Effector memory CD4-positive, alpha-beta T cell (primary cell): ENCODE measurements at regions not wholly inside any gene's neighbourhood (a gene's known extent, or its start where the extent isn't known, plus 50 kb on each side); places are given as distances from the start of the nearest gene placed in this dataset.
"Not testable (repeated sequence)": the region's sequence is repeated elsewhere in the genome, so short reads cannot be mapped to it uniquely, and the experiment has no call there.

Experiments used
- DNase-seq, 3 donors: peaks; one replicate each; pipeline ENCODE4 v3.0.0-alpha.2; 2020
- H3K27ac ChIP-seq: 2 replicates; pipeline ENCODE4 v1.7.0; 2013; ENCODE audit warnings: mild to moderate bottlenecking, low read length, moderate library complexity; ENCODE audit not compliant: insufficient read depth, poor library complexity, severe bottlenecking
- H3K27me3 ChIP-seq: replicated peaks from 2 replicates; pipeline ENCODE4 v1.7.0; 2013; ENCODE audit warnings: mild to moderate bottlenecking, low read length; ENCODE audit not compliant: insufficient read depth, control insufficient read depth, poor library complexity, severe bottlenecking
- H3K36me3 ChIP-seq: 2 replicates; pipeline ENCODE4 v1.7.0; 2013; ENCODE audit warnings: mild to moderate bottlenecking, low read length, moderate library complexity; ENCODE audit not compliant: control insufficient read depth, insufficient read depth
- H3K4me1 ChIP-seq: 2 replicates; pipeline ENCODE4 v1.7.0; 2013; ENCODE audit warnings: low read length, mild to moderate bottlenecking; ENCODE audit not compliant: control insufficient read depth, insufficient read depth, poor library complexity, severe bottlenecking
- H3K4me3 ChIP-seq: 2 replicates; pipeline ENCODE4 v1.7.0; 2013; ENCODE audit warnings: low read length, low read depth, mild to moderate bottlenecking; ENCODE audit not compliant: insufficient read depth, poor library complexity, severe bottlenecking
- H3K9me3 ChIP-seq: 2 replicates; pipeline ENCODE4 v1.7.0; 2013; ENCODE audit warnings: mild to moderate bottlenecking, low read length, moderate library complexity; ENCODE audit not compliant: control insufficient read depth

- no peaks in the 10 kb centered on the region for H3K36me3 ChIP-seq
- H3K4me3 ChIP-seq, result no peak overlapping the region
- H3K4me1 ChIP-seq, result no peaks in the 10 kb centered on the region
- no peaks in the 10 kb centered on the region for H3K27me3 ChIP-seq
- H3K27ac ChIP-seq, result no peak overlapping the region
- no peak for DNase-seq
- no peaks in the 10 kb centered on the region for H3K9me3 ChIP-seq
Observed at GRCh38 chr1:99546432-99547416, 99.2 kb upstream of the PALMD start.

- no peak for DNase-seq
- H3K36me3 ChIP-seq, result no peaks in the 10 kb centered on the region
Observed at GRCh38 chr1:99548943-99549605, 96.8 kb upstream of the PALMD start.

GRCh38 chr1:99550198-99550597 lies 95.7 kb upstream of the PALMD start:
- H3K27ac ChIP-seq, result no peak overlapping the region
- no peak overlapping the region for H3K4me3 ChIP-seq
- no peak for DNase-seq
- no peaks in the 10 kb centered on the region for H3K4me1 ChIP-seq
- H3K9me3 ChIP-seq, result no peaks in the 10 kb centered on the region
- H3K27me3 ChIP-seq, result no peaks in the 10 kb centered on the region
- H3K36me3 ChIP-seq, result no peaks in the 10 kb centered on the region

More at GRCh38 chr1:99548943-99549605, 96.8 kb upstream of the PALMD start:
- Histone ChIP-seq H3K4me3 (no peak overlapping the region), H3K9me3 (no peaks in the 10 kb centered on the region), H3K27ac (no peak overlapping the region), H3K4me1 (no peaks in the 10 kb centered on the region), H3K27me3 (no peaks in the 10 kb centered on the region)

DNA sequence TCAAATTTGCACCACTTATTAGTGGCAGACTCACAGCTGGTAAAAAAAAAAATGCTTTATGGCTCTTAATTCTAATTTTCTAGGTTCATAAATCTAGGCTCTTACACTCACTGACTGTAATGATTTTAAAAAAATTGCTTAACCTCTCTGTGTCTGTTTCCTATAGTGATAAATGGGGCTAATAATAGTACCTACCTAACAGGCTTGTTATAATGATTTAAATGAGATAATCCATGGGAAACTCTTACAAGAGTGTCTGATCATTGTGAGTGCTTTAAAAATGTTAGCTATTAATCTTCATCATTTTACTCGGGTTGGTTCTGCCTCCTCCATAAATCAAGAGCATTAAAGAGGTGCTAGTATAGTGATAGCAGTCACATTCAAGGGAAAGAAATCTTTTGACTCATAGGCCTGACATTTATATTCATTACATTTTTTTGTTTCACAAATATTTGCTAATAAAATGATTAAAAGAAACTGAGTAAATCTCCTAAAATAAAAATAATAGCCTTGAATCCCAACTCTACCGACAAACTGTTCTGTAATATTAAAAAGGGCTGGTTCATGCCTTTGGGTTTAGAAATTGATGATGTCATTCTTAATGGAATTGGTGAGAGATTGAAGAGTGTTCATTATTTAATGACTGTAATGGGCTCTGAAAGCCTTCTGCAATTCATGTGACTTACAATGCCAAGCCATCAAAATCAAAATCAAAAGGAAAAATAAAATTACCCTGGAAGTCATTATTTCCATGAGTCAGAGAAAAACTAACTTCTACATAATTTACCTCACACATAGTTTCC lies 93.9 kb upstream of the PALMD start:
- no peaks in the 10 kb centered on the region for H3K4me1 ChIP-seq
- H3K4me3 ChIP-seq, result no peak overlapping the region
- DNase-seq, result no peak
- H3K36me3 ChIP-seq, result no peaks in the 10 kb centered on the region
- no peaks in the 10 kb centered on the region for H3K27me3 ChIP-seq
- H3K9me3 ChIP-seq, result no peaks in the 10 kb centered on the region
- no peak overlapping the region for H3K27ac ChIP-seq

GRCh38 chr1:99553301-99553700 lies 92.6 kb upstream of the PALMD start:
- Histone ChIP-seq H3K27ac (no peak overlapping the region), H3K4me3 (no peak overlapping the region), H3K9me3 (no peaks in the 10 kb centered on the region), H3K36me3 (no peaks in the 10 kb centered on the region), H3K27me3 (no peaks in the 10 kb centered on the region), H3K4me1 (no peaks in the 10 kb centered on the region)
- no peak for DNase-seq

GRCh38 chr1:99553819-99554218 lies 92.1 kb upstream of the PALMD start:
- DNase-seq, H3K4me3 ChIP-seq, H3K36me3 ChIP-seq, H3K27me3 ChIP-seq, H3K27ac ChIP-seq, H3K4me1 ChIP-seq, H3K9me3 ChIP-seq: not testable (repeated sequence)

- no peak overlapping the region for H3K4me3 ChIP-seq
- DNase-seq, result no peak
- no peaks in the 10 kb centered on the region for H3K36me3 ChIP-seq
Observed at GRCh38 chr1:99554727-99555126, 91.2 kb upstream of the PALMD start.

DNA sequence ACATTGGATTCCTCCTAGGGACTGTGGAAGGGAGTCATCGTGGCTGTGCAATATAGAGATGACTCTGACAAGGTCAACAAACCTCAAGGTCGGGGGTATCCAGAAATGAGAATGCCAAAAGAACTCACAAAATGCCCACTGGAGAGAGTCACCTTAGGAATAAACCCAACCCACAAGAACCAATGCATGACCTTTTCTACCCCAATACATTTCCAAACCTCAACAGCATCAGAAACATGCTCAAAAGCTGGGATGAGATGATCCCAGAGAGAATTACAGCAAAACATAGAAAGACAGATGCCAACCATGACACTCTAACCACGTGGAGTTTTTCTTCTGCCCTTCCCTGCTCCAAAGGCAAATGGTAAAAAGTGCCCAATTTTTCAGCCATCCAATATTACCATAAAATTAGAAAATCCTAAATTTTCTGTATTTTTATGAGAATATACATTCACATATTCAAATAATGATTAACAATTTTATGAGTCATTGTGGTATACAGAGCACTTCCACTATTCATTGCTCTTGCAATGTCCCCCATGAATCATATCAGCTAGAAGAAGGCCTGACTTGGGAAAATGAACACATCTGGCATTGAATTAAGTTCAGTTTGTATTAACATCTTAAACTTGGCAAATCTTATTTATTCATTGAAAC lies 88.2 kb upstream of the PALMD start:
- Histone ChIP-seq H3K36me3 (no peaks in the 10 kb centered on the region), H3K9me3 (no peaks in the 10 kb centered on the region), H3K4me1 (no peaks in the 10 kb centered on the region), H3K27ac (no peak overlapping the region), H3K4me3 (no peak overlapping the region), H3K27me3 (no peaks in the 10 kb centered on the region)
- DNase-seq, result no peak

More at GRCh38 chr1:99554727-99555126, 91.2 kb upstream of the PALMD start:
- Histone ChIP-seq H3K27ac (no peak overlapping the region), H3K27me3 (no peaks in the 10 kb centered on the region), H3K4me1 (no peaks in the 10 kb centered on the region), H3K9me3 (no peaks in the 10 kb centered on the region)

- no peaks in the 10 kb centered on the region for H3K4me1 ChIP-seq
- no peaks in the 10 kb centered on the region for H3K36me3 ChIP-seq
- H3K27me3 ChIP-seq, result no peaks in the 10 kb centered on the region
- no peak overlapping the region for H3K4me3 ChIP-seq
- DNase-seq, result no peak
- no peaks in the 10 kb centered on the region for H3K9me3 ChIP-seq
- no peak overlapping the region for H3K27ac ChIP-seq
Observed at GRCh38 chr1:99559166-99559565, 86.7 kb upstream of the PALMD start.
